ENCODE measurements at regions not wholly inside any gene's neighbourhood (a gene's known extent, or its start where the extent isn't known, plus 50 kb on each side); places are given as distances from the start of the nearest gene placed in this dataset.

DNA sequence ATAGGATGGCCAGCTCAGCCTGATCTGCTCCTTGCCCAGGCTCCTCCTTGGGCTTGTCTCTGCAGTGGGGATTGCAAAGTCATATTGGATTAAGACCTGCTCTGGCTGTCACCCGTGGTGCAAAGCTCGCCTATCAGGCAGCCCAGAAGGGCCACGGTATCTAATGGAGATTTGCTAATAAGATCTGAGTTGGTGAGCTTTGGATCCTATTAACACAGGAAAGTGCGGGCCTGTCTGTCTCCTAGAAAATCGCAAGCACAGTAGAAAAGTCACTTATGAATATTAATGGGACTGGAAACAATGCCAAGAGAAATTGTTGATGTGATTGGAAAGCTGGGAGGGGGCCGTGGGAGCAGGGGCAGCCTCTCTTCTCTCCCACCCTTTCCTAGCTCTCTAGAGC, 72.8 kb downstream of the CHST1 start:
- TF ChIP-seq, protein P1, sequence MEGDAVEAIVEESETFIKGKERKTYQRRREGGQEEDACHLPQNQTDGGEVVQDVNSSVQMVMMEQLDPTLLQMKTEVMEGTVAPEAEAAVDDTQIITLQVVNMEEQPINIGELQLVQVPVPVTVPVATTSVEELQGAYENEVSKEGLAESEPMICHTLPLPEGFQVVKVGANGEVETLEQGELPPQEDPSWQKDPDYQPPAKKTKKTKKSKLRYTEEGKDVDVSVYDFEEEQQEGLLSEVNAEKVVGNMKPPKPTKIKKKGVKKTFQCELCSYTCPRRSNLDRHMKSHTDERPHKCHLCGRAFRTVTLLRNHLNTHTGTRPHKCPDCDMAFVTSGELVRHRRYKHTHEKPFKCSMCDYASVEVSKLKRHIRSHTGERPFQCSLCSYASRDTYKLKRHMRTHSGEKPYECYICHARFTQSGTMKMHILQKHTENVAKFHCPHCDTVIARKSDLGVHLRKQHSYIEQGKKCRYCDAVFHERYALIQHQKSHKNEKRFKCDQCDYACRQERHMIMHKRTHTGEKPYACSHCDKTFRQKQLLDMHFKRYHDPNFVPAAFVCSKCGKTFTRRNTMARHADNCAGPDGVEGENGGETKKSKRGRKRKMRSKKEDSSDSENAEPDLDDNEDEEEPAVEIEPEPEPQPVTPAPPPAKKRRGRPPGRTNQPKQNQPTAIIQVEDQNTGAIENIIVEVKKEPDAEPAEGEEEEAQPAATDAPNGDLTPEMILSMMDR (IDR thresholded peaks at IDR 0.05; ENCODE audit: borderline replicate concordance, extremely low read depth, low read length, poor library complexity, severe bottlenecking) = no peak
- no peak for TF ChIP-seq EZH2 (IDR thresholded peaks at IDR 0.05; ENCODE audit: borderline replicate concordance, low read depth, low read length, severe bottlenecking)

Data from DND-41 (cell line).